Endothelial cell of umbilical vein (primary cell): ENCODE measurements at regions not wholly inside any gene's neighbourhood (a gene's known extent, or its start where the extent isn't known, plus 50 kb on each side); places are given as distances from the start of the nearest gene placed in this dataset.

Experiments used
- BruUV-seq: library from RNA; stranded (reverse); fragments of 400-500 nt; replicated peaks from 2 replicates; lab custom pipeline; 2021; lab: Mats Ljungman, UMichigan
- CTCF ChIA-PET: fragments of 300-600, 350-600 bp; sonication (Branson Sonifier 250); formaldehyde crosslinking; loops from one replicate; lab custom pipeline; 2021; ENCODE audit warnings: antibody characterized with exemption, inconsistent platforms; lab: Charles Lee
- POLR2A ChIA-PET: fragments of 300-600, 350-600 bp; sonication (Branson Sonifier 250); formaldehyde crosslinking; loops from one replicate; lab custom pipeline; 2021; ENCODE audit warnings: antibody characterized with exemption, inconsistent platforms; lab: Charles Lee
- DNase-seq: peaks from one replicate; pipeline ENCODE4 v3.0.0-alpha.2; 2011; ENCODE audit warnings: low read depth, low spot score
- FAIRE-seq: peaks from 2 replicates; lab custom pipeline; 2011; peaks lifted over from hg19 to GRCh38; lab: Jason Lieb, UNC
- H2AFZ ChIP-seq: 2 replicates; pipeline ENCODE4 v1.6.0; 2012; ENCODE audit warnings: low read depth, low read length, control low read depth, inconsistent platforms
- H3K27ac ChIP-seq: 2 replicates; pipeline ENCODE4 v1.5.1; 2011; ENCODE audit warnings: low read depth, mild to moderate bottlenecking, control low read depth, low read length, moderate library complexity; ENCODE audit not compliant: insufficient read depth
- H3K27me3 ChIP-seq, 2 experiments: 2 replicates each; pipeline versions ENCODE4 v1.6.0 to v1.6.1; 2011; ENCODE audit warnings: low read length in 2 of 2, mixed read lengths in 1 of 2; ENCODE audit not compliant: control insufficient read depth in 2 of 2, insufficient read depth in 2 of 2
- H3K36me3 ChIP-seq, 2 experiments: 2 replicates in 1 of 2; 3 replicates in 1 of 2; pipeline ENCODE4 v1.5.1; 2011; ENCODE audit warnings: low read length in 2 of 2, mild to moderate bottlenecking in 1 of 2, moderate library complexity in 1 of 2; ENCODE audit not compliant: control insufficient read depth in 2 of 2, insufficient read depth in 2 of 2; ENCODE audit errors: extremely low read depth in 1 of 2
- H3K4me1 ChIP-seq: 3 replicates; pipeline ENCODE4 v1.5.1; 2011; ENCODE audit warnings: mild to moderate bottlenecking, low read length; ENCODE audit not compliant: control insufficient read depth, insufficient read depth; ENCODE audit errors: extremely low read depth
- H3K4me2 ChIP-seq: 2 replicates; pipeline ENCODE4 v1.6.1; 2011; ENCODE audit warnings: low read length, control low read depth, mixed read lengths; ENCODE audit not compliant: insufficient read depth
- H3K4me3 ChIP-seq, 3 experiments: fragments of 200-600 bp in 1 of 3; sonication (generic), shearing (Covaris generic) in 1 of 3; replicated peaks in 1 of 3; 2 replicates each; pipeline ENCODE4 v1.5.1; 2011 to 2016; ENCODE audit warnings: control low read depth in 3 of 3, low read length in 3 of 3, mild to moderate bottlenecking in 2 of 3, inconsistent platforms in 1 of 3, low read depth in 1 of 3, moderate library complexity in 1 of 3; ENCODE audit not compliant: insufficient read depth in 1 of 3
- H3K79me2 ChIP-seq: 2 replicates; pipeline ENCODE4 v1.6.0; 2012; ENCODE audit warnings: low read length, inconsistent platforms; ENCODE audit not compliant: control insufficient read depth, insufficient read depth
- H3K9ac ChIP-seq: replicated peaks from 2 replicates; pipeline ENCODE3; 2011; ENCODE audit warnings: low read length, control low read depth; ENCODE audit not compliant: insufficient read depth; ENCODE audit errors: extremely low read depth
- H3K9me1 ChIP-seq: replicated peaks from 3 replicates; pipeline ENCODE4 v1.6.0; 2011; ENCODE audit warnings: mild to moderate bottlenecking, low read length; ENCODE audit not compliant: control insufficient read depth, insufficient read depth; ENCODE audit errors: extremely low read depth
- H3K9me3 ChIP-seq: replicated peaks from 2 replicates; pipeline ENCODE4 v1.5.1; 2012; ENCODE audit warnings: low read length, inconsistent platforms; ENCODE audit not compliant: control insufficient read depth, insufficient read depth
- H4K20me1 ChIP-seq: replicated peaks from 2 replicates; pipeline ENCODE3; 2011; ENCODE audit warnings: mild to moderate bottlenecking, low read length; ENCODE audit not compliant: control insufficient read depth, insufficient read depth; ENCODE audit errors: extremely low read depth
- EZH2 ChIP-seq: IDR thresholded peaks from 2 replicates; pipeline ENCODE4 v1.6.1; 2012; ENCODE audit warnings: borderline replicate concordance, low read depth, mild to moderate bottlenecking, moderate library complexity, low read length, inconsistent platforms; ENCODE audit not compliant: severe bottlenecking
- FOS ChIP-seq: IDR thresholded peaks from 2 replicates; pipeline ENCODE4 v1.6.1; 2011; ENCODE audit warnings: mild to moderate bottlenecking, low read length, moderate library complexity, borderline replicate concordance; ENCODE audit not compliant: insufficient read depth
- GATA2 ChIP-seq: IDR thresholded peaks from 2 replicates; pipeline ENCODE4 v1.7.0; 2011; ENCODE audit warnings: low read depth, mild to moderate bottlenecking, moderate library complexity, mixed read lengths, low read length; ENCODE audit not compliant: insufficient read length, insufficient read depth
- JUN ChIP-seq: IDR thresholded peaks from 2 replicates; pipeline ENCODE4 v1.6.1; 2011; ENCODE audit warnings: borderline replicate concordance, low read depth; ENCODE audit not compliant: insufficient read length, insufficient read depth
- MYC ChIP-seq: IDR thresholded peaks from one replicate; pipeline ENCODE4 v1.6.1; 2011; ENCODE audit warnings: mild to moderate bottlenecking, low read depth, low read length
- POLR2A ChIP-seq: IDR thresholded peaks from 2 replicates; pipeline ENCODE4 v1.6.1; 2012; ENCODE audit warnings: low read depth, mild to moderate bottlenecking, control low read depth, low read length
- POLR2AphosphoS5 ChIP-seq: IDR thresholded peaks from 2 replicates; pipeline ENCODE4 v1.6.1; 2012; ENCODE audit warnings: low read depth, mild to moderate bottlenecking, control low read depth, low read length, moderate library complexity; ENCODE audit not compliant: insufficient read depth
- dilution Hi-C: fragments of 300-500 bp; cut with MboI; formaldehyde crosslinking; loops from one replicate; pipeline ENCODE4 v1.15.0; 2019; ENCODE audit warnings: low sequenced_read_pairs; ENCODE audit not compliant: extremely low pct_ligation_motif_present
- intact Hi-C: fragments of 100-400 bp; cut with micrococcal nuclease; formaldehyde crosslinking; loops from one replicate; pipeline ENCODE4 v1.10.0; 2022
- TF ChIP-seq, protein P1 (sequence below), 2 donors: IDR thresholded peaks; 1 replicate in 1 of 2; 2 replicates in 1 of 2; pipeline ENCODE4 v1.5.1; 2011; ENCODE audit warnings: low read length in 2 of 2, mild to moderate bottlenecking in 2 of 2, moderate library complexity in 2 of 2, control low read depth in 1 of 2, inconsistent platforms in 1 of 2, low read depth in 1 of 2; ENCODE audit not compliant: insufficient read depth in 1 of 2; ENCODE audit errors: extremely low read depth in 1 of 2
- TF ChIP-seq, protein P2 (sequence below): IDR thresholded peaks from 2 replicates; pipeline ENCODE4 v1.6.1; 2011; ENCODE audit not compliant: insufficient read depth, insufficient read length

DNA sequence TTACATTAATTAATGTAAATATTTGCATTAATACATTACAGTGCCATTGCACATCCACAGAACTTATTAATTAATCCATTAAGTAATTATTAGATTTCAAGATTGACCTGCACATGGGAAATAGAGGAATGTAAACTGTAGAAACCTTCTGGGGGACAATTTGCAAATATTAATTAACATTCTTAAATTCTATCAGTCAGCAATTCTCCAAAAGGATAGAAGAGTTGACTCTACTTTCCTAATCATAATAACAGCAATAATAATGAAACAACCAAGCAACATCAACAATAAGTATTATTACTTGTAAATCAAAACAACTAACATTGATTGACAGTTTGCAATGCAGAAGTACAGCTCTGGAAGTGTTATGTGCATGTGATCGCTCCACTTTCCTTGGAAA, 281.6 kb upstream of the CRIM1 start:
- POLR2A ChIA-PET = no interaction called here
- no peak for FAIRE-seq
- intact Hi-C loops = no loop called here

More for the DNA sequence above, 281.6 kb upstream of the CRIM1 start:
- Histone ChIP-seq H3K27ac (no peak overlapping the region), H3K27me3 (no peaks in the 10 kb centered on the region), H4K20me1 (no peaks in the 10 kb centered on the region), H3K4me1 (no peaks in the 10 kb centered on the region), H3K9me3 (no peaks in the 10 kb centered on the region), H3K4me2 (no peak overlapping the region), H3K36me3 (no peaks in the 10 kb centered on the region), H3K9ac (no peak overlapping the region), H3K79me2 (no peaks in the 10 kb centered on the region), H3K9me1 (no peaks in the 10 kb centered on the region), H3K4me3 (no peak overlapping the region), H2AFZ (no peak overlapping the region)
- TF ChIP-seq GATA2 (no peak), EZH2 (no peak), POLR2AphosphoS5 (no peak), JUN (no peak), FOS (no peak), POLR2A (no peak), MYC (no peak)
- TF ChIP-seq, protein P1, sequence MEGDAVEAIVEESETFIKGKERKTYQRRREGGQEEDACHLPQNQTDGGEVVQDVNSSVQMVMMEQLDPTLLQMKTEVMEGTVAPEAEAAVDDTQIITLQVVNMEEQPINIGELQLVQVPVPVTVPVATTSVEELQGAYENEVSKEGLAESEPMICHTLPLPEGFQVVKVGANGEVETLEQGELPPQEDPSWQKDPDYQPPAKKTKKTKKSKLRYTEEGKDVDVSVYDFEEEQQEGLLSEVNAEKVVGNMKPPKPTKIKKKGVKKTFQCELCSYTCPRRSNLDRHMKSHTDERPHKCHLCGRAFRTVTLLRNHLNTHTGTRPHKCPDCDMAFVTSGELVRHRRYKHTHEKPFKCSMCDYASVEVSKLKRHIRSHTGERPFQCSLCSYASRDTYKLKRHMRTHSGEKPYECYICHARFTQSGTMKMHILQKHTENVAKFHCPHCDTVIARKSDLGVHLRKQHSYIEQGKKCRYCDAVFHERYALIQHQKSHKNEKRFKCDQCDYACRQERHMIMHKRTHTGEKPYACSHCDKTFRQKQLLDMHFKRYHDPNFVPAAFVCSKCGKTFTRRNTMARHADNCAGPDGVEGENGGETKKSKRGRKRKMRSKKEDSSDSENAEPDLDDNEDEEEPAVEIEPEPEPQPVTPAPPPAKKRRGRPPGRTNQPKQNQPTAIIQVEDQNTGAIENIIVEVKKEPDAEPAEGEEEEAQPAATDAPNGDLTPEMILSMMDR (IDR thresholded peaks at IDR 0.05; ENCODE audit: extremely low read depth in 1 of 2, insufficient read depth in 1 of 2, low read depth in 1 of 2, low read length in 2 of 2) = no peak
- TF ChIP-seq, protein P2, sequence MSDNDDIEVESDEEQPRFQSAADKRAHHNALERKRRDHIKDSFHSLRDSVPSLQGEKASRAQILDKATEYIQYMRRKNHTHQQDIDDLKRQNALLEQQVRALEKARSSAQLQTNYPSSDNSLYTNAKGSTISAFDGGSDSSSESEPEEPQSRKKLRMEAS = no peak
- CTCF ChIA-PET = no interaction called here
- dilution Hi-C loops = no loop called here
- BruUV-seq = no TSS peak
- no peak for DNase-seq
